HG02981 (cell line): ENCODE measurements at regions not wholly inside any gene's neighbourhood (a gene's known extent, or its start where the extent isn't known, plus 50 kb on each side); places are given as distances from the start of the nearest gene placed in this dataset.
"Not testable (repeated sequence)": the region's sequence is repeated elsewhere in the genome, so short reads cannot be mapped to it uniquely, and the experiment has no call there.

ENCODE experiments used
- ATAC-seq: cut with Tn5 transposase; IDR thresholded peaks from one replicate; pipeline ENCODE4 v1.9.1; 2021; ENCODE audit warnings: mild to moderate bottlenecking, moderate library complexity; ENCODE audit not compliant: unreplicated experiment

DNA sequence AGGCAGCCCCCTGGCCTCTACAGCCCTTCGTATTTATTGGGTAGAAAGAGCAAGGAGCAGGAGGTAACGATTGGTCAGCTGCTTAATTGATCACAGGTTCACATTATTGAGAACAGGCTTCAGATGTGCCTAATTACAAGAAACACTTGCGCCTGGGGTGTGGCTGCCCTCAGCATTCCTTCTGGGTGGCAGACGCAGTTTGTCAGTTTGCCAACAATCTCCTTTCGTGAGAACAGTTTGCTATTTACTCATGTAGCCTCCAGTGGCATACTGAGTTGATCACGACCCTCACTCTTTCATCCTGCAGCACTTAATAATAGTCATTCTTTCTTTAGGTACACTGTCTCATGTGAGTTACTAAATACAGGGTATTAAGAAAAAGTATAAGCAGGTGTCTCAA, 985.6 kb downstream of the SLITRK5 start:
- no peak for ATAC-seq

GRCh38 chr13:88670509-88670908, 999.3 kb downstream of the SLITRK5 start:
- ATAC-seq, result no peak

GRCh38 chr13:88674841-88675240, 1003.7 kb downstream of the SLITRK5 start:
- no peak for ATAC-seq

DNA sequence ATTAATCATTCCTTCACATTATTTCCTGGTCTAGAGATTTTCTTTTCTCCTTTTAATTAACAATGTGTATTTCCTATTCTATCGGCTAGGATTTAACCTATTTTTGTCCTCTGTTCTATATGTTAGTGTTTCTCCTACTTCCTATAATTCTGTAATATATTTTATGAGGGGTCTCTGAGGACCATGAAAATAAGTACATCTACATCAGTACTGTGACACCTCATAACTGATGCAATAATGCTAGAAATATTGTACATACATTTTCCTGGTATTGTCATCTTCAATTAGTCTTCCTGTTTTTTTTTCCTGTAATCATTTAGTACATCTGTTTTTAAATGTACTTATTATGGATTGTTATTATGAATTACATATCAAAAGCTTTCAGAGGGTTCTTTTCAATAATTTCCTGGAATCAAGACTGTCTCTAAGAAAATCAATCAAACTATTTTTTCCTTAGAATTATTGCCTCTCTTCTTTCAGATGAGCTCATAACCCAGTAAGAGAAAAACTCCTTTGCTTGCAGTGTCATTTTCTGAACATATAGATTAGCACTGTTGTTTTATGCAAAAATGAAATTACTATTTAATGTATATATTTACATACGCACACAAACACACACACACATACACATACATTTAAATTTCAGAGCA, 1004.3 kb downstream of the SLITRK5 start:
- no peak for ATAC-seq

DNA sequence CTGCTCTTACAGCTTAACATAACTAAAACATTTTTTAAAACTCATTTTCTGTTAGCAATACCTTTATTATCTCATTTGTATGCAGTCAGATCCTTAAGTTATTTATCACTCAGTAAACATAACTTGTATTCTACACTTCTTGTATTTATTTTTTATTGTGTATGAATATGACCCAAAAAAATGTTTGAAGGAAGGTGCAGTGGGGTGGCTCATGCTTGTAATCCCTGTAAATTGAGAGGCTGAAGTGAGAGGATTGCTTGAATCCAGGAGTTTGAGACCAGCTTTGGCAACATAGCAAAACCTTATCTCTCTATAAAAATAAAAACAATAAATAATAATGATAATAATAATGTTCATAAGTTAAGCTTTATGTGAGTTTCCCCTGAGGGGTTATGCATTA, 1004.8 kb downstream of the SLITRK5 start:
- ATAC-seq, result no peak

DNA sequence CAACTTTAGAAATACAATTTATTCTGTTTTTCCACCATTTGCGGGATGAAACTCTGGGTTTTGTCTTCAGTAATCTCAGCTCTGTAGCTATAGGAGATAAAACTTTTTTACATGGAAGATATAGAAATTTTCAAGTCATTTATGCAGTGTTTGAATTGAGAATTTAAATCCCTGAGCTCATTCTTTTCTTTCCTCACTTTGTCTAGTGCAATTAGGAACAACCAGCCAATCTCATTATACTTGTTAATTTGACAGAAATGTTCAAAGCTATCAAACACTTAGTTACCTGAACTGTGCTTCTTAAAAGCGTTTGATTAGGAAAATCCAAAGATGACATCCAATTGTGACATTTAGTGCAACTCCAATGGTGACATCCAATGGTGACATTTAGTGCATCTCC, 1014.3 kb downstream of the SLITRK5 start:
- ATAC-seq, result no peak

DNA sequence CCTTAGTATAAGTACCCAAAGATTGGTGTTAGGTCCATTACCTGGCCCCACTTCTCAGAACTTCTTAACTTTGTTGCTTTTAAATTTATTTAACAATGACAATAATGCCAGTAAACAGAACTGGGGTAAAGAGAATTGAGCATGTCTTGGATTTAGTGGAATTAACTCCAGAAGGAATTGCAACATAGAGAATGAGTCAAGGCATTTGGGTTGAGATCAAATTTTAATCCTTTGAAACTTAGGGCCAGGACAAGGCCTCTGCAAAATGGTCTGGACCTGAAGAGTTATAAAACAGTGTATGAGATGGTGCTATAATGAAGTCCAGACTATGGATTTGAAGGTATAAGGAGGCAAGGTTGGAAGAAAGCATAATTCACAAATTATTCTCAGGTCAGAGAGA, 1030.4 kb downstream of the SLITRK5 start:
- ATAC-seq, result no peak

DNA sequence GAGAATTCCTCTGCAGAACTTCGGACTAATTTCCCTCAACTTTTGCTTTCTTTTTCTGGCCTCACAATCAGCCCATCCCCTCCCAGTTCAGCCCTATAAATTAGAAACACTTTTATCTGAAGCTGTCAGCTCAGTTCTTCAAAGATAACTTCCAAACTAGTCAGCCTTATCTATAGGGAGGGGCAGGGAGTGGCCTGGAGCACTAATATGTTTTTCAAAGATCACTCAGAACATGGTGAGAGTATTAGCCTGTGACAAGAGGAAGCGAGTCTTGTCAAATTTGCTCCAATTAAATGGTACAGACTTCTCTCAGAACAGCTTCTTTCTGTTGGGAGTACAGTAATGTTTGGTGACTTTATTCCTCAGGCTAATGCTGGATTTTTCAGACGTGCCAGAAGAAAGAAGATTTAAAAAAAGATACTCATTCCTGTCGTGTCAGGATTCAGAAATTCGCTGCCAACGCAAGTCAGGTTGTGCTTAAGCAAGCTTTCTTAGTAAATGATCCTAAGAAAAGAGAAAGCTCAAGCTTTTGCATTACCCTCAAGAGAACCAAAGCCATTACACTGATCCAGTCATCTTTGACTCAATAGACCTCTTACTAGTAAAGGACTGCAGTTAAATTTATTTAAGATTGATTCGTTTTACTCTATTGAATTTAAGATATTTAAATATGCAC, 1033.6 kb downstream of the SLITRK5 start:
- ATAC-seq, result no peak

DNA sequence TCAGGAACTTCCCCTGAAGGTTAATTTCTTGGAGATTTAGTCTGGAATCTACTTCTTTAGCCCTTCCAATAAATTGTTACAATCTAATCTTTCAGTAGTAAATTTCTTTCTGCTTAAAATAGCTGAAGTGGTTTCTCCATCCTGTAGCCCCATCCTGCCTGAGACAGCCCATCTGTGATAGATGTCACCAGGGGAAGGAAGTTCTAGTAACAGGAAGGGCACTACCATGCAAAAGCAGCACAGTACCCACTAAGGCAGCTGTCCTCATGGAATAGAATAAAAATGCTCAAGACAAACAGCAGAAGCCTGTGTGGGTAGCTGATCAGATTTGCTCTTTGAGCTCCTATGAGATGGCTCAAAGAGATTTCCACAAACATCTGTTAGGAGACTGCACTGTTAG, 1036.5 kb downstream of the SLITRK5 start:
- ATAC-seq, result no peak

- no peak for ATAC-seq
These were observed 1046.8 kb downstream of the SLITRK5 start for GRCh38 chr13:88717946-88718345.

GRCh38 chr13:88718781-88719180, 1047.6 kb downstream of the SLITRK5 start:
- ATAC-seq, result no peak

DNA sequence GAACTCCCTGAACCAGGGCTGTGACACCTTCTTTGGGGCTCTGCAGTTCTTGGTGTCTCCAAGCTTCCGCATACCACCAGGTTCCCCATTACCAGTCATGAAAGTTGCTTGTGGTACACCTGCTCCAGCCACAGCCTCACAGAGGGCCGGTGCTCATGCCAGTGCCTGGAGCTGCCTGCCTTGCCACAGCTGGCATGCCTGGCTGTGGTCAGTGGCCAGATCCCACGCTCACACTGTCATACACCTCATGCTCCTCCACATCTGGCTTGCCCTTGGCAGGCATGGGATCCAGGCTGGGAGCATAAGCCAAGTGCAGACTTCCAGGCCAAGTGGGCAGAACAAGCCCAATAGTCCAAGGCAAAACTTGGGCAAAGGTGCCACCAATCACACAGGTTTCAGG, 1054.9 kb downstream of the SLITRK5 start:
- ATAC-seq, result no peak

DNA sequence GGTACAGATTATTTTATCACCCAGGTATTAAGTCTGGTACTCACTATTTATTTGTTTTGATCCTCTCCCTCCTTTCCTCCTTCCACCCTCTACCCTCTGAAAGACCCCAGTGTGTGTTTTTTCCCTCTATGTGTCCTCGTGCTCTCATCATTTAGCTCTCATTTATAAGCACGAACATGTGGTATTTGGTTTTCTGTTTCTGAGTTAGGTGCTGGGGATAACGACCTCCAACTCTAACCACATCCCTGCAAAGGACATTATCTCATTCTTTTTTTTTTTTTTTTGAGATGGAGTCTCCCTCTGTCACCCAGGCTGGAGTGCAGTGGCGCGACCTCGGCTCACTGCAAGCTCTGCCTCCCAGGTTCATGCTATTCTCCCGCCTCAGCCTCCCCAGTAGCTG, 1056.1 kb downstream of the SLITRK5 start:
- not testable (repeated sequence) for ATAC-seq

DNA sequence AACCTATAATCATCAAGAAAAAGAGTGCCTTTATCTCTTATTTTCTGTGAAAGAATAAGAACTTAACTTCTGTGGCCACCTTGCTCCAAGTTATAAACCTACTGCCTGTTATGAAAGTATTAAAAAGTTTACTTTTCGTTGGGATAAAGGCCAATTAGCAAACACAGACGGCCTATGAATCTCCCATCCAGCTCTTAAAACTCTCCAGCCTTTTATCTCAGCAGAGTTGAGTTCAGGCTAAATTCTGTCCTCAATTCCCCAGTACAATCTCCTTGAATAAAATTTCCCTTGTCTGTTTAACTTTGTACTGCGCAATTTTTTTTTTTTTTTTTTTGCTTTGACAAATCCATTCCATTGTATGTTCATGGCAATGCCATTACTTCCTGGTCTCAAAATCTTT, 1058.4 kb downstream of the SLITRK5 start:
- no peak for ATAC-seq

GRCh38 chr13:88736026-88736425, 1064.9 kb downstream of the SLITRK5 start:
- no peak for ATAC-seq

DNA sequence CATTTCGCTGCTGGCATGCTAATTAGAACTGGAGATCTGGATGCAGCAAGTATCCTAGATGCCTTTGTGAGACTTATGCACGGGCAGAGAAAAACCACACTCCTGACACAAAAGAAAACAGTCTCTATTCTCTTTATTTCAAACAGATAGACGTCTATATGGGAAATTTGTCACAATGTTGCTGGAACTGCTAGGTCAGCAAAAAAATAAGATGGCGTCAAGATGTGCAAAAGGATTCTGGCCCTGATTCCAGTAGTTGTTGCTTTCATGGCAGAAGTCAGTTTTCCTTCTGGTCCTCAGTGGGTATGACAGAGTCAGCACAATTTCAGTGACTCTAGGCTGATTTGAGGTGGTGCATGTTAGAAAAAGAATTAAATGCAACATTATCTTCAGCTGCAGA, 1068.0 kb downstream of the SLITRK5 start:
- no peak for ATAC-seq

GRCh38 chr13:88744289-88744688, 1073.1 kb downstream of the SLITRK5 start:
- no peak for ATAC-seq

DNA sequence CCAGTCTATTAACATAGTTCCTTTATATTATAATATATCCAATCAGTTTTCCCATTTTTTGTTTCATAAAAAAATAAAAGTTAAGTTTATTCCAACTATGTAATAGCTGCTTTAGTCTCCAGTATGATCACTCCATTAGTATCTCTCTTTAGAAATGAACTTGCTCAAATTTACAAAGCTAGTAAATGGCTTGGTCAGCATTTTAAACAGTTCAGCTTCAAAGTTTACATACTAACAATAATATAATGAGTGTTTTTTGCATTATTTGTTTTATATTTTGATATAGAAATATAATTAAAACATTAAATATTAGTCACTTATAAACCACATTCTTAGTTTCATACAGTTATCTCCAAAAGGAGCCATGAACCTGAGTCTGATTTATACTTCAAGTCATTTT, 1073.8 kb downstream of the SLITRK5 start:
- ATAC-seq, result no peak

GRCh38 chr13:88752041-88752440, 1080.9 kb downstream of the SLITRK5 start:
- no peak for ATAC-seq

- no peak for ATAC-seq
These were observed 1083.0 kb downstream of the SLITRK5 start for GRCh38 chr13:88754141-88754540.

- ATAC-seq, result no peak
These were observed 1090.0 kb downstream of the SLITRK5 start for GRCh38 chr13:88761145-88761544.

DNA sequence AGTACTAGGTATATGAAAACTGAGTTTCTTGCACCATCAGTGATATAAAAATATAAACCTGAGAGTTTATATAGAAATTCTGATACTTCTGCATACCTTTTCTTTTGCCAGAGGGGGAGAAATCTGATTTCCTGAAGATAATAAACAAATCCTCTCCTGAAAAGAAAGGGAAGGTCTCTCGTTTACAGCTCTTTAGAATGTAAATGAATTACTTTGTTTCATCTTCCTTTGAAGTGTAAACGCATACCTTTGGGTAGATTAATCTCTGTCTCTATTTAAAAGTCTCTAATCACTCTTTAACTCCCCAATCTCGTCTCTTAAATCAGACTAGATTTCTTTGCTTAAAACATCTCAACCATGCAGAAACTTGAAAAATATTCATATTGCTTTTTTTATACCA, 1092.9 kb downstream of the SLITRK5 start:
- ATAC-seq, result no peak

GRCh38 chr13:88800505-88800904, 1129.3 kb downstream of the SLITRK5 start:
- ATAC-seq, result no peak
